ENCODE measurements at regions not wholly inside any gene's neighbourhood (a gene's known extent, or its start where the extent isn't known, plus 50 kb on each side); places are given as distances from the start of the nearest gene placed in this dataset.

DNA sequence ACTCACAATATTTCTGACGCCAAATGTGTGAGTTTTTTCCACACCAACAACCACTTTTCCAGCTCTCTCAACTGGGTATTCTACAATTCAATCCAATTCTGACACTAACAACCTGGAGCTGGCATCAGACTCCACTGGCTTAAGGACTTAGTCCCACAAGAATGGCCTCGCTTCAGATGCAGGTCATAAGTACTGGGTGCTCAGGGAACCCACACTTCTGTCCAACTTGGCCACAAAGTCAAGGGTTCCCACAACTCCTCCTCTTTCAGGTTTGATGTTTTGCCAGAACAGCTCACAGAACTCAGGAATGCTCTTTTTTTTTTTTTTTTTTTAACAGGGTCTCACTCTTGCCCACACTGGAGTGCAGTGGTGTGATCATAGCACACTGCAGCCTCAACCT, 56.1 kb upstream of the TMC5 start:
- H3K9me2 ChIP-seq, result no peaks in the 10 kb centered on the region
- no peaks in the 10 kb centered on the region for H4K20me1 ChIP-seq (ENCODE audit: insufficient read depth)
- no peaks in the 10 kb centered on the region for H3K4me1 ChIP-seq (ENCODE audit: control insufficient read depth in 1 of 2, insufficient read depth in 2 of 2, low read depth in 1 of 2, low read length in 1 of 2)
- DNase-seq, result no peak
- H3K9ac ChIP-seq, result no peak overlapping the region
- H3K27ac ChIP-seq (ENCODE audit: low read depth in 2 of 2, low read length in 1 of 2), result no peak overlapping the region
- H3K4me3 ChIP-seq (ENCODE audit: low read depth in 2 of 2, low read length in 1 of 2), result no peak overlapping the region
- H3K4me2 ChIP-seq, result no peak overlapping the region
- TF ChIP-seq JUND (IDR thresholded peaks at IDR 0.05), result no peak
- no peak for TF ChIP-seq FOSL2 (IDR thresholded peaks at IDR 0.05; ENCODE audit: borderline replicate concordance, low read depth)
- TF ChIP-seq EP300 (IDR thresholded peaks at IDR 0.05; ENCODE audit: borderline replicate concordance in 1 of 2, low read depth in 1 of 2, low read length in 1 of 2), result no peak
- no peak for TF ChIP-seq SIN3A (IDR thresholded peaks at IDR 0.05; ENCODE audit: borderline replicate concordance, low read depth, low read length)
- TF ChIP-seq, protein P1, sequence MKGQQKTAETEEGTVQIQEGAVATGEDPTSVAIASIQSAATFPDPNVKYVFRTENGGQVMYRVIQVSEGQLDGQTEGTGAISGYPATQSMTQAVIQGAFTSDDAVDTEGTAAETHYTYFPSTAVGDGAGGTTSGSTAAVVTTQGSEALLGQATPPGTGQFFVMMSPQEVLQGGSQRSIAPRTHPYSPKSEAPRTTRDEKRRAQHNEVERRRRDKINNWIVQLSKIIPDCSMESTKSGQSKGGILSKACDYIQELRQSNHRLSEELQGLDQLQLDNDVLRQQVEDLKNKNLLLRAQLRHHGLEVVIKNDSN (IDR thresholded peaks at IDR 0.05; ENCODE audit: borderline replicate concordance, low read depth), result no peak
- TF ChIP-seq, protein P2, sequence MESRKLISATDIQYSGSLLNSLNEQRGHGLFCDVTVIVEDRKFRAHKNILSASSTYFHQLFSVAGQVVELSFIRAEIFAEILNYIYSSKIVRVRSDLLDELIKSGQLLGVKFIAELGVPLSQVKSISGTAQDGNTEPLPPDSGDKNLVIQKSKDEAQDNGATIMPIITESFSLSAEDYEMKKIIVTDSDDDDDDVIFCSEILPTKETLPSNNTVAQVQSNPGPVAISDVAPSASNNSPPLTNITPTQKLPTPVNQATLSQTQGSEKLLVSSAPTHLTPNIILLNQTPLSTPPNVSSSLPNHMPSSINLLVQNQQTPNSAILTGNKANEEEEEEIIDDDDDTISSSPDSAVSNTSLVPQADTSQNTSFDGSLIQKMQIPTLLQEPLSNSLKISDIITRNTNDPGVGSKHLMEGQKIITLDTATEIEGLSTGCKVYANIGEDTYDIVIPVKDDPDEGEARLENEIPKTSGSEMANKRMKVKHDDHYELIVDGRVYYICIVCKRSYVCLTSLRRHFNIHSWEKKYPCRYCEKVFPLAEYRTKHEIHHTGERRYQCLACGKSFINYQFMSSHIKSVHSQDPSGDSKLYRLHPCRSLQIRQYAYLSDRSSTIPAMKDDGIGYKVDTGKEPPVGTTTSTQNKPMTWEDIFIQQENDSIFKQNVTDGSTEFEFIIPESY (IDR thresholded peaks at IDR 0.05; ENCODE audit: borderline replicate concordance, low read depth), result no peak
- TF ChIP-seq NRF1 (IDR thresholded peaks at IDR 0.05; ENCODE audit: low read depth, low read length), result no peak
- TF ChIP-seq POLR2AphosphoS5 (IDR thresholded peaks at IDR 0.05; ENCODE audit: low read depth, low read length), result no peak
- no peak for TF ChIP-seq ELF1 (IDR thresholded peaks at IDR 0.05)
- TF ChIP-seq RCOR1 (IDR thresholded peaks at IDR 0.05; ENCODE audit: low read length), result no peak
- TF ChIP-seq NFIC (IDR thresholded peaks at IDR 0.05; ENCODE audit: borderline replicate concordance), result no peak
- TF ChIP-seq GATA2 (CRISPR knock-in tag; IDR thresholded peaks at IDR 0.05), result no peak
- TF ChIP-seq, protein P3, sequence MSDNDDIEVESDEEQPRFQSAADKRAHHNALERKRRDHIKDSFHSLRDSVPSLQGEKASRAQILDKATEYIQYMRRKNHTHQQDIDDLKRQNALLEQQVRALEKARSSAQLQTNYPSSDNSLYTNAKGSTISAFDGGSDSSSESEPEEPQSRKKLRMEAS (IDR thresholded peaks at IDR 0.05; ENCODE audit: low read depth), result no peak
- no peak for TF ChIP-seq FOXJ3 (CRISPR knock-in tag; IDR thresholded peaks at IDR 0.05)
- TF ChIP-seq, protein P4, sequence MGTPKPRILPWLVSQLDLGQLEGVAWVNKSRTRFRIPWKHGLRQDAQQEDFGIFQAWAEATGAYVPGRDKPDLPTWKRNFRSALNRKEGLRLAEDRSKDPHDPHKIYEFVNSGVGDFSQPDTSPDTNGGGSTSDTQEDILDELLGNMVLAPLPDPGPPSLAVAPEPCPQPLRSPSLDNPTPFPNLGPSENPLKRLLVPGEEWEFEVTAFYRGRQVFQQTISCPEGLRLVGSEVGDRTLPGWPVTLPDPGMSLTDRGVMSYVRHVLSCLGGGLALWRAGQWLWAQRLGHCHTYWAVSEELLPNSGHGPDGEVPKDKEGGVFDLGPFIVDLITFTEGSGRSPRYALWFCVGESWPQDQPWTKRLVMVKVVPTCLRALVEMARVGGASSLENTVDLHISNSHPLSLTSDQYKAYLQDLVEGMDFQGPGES (IDR thresholded peaks at IDR 0.05; ENCODE audit: low read depth, low read length), result no peak
- TF ChIP-seq, protein P5, sequence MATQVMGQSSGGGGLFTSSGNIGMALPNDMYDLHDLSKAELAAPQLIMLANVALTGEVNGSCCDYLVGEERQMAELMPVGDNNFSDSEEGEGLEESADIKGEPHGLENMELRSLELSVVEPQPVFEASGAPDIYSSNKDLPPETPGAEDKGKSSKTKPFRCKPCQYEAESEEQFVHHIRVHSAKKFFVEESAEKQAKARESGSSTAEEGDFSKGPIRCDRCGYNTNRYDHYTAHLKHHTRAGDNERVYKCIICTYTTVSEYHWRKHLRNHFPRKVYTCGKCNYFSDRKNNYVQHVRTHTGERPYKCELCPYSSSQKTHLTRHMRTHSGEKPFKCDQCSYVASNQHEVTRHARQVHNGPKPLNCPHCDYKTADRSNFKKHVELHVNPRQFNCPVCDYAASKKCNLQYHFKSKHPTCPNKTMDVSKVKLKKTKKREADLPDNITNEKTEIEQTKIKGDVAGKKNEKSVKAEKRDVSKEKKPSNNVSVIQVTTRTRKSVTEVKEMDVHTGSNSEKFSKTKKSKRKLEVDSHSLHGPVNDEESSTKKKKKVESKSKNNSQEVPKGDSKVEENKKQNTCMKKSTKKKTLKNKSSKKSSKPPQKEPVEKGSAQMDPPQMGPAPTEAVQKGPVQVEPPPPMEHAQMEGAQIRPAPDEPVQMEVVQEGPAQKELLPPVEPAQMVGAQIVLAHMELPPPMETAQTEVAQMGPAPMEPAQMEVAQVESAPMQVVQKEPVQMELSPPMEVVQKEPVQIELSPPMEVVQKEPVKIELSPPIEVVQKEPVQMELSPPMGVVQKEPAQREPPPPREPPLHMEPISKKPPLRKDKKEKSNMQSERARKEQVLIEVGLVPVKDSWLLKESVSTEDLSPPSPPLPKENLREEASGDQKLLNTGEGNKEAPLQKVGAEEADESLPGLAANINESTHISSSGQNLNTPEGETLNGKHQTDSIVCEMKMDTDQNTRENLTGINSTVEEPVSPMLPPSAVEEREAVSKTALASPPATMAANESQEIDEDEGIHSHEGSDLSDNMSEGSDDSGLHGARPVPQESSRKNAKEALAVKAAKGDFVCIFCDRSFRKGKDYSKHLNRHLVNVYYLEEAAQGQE (IDR thresholded peaks at IDR 0.05; ENCODE audit: low read depth, low read length), result no peak
- no peak for TF ChIP-seq EZH2phosphoT487 (IDR thresholded peaks at IDR 0.05; ENCODE audit: borderline replicate concordance, low read depth)
- TF ChIP-seq, protein P6, sequence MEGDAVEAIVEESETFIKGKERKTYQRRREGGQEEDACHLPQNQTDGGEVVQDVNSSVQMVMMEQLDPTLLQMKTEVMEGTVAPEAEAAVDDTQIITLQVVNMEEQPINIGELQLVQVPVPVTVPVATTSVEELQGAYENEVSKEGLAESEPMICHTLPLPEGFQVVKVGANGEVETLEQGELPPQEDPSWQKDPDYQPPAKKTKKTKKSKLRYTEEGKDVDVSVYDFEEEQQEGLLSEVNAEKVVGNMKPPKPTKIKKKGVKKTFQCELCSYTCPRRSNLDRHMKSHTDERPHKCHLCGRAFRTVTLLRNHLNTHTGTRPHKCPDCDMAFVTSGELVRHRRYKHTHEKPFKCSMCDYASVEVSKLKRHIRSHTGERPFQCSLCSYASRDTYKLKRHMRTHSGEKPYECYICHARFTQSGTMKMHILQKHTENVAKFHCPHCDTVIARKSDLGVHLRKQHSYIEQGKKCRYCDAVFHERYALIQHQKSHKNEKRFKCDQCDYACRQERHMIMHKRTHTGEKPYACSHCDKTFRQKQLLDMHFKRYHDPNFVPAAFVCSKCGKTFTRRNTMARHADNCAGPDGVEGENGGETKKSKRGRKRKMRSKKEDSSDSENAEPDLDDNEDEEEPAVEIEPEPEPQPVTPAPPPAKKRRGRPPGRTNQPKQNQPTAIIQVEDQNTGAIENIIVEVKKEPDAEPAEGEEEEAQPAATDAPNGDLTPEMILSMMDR (IDR thresholded peaks at IDR 0.05), result no peak
- H2AFZ ChIP-seq (ENCODE audit: low read depth), result no peak overlapping the region
- WGBS (ENCODE audit: low lambda C conversion rate), result 36% methylated on average over 2 of the region's 2 CpGs
- no peaks in the 10 kb centered on the region for H3K79me2 ChIP-seq (ENCODE audit: insufficient read depth)
- H3K36me3 ChIP-seq (replicated peaks in 1 of 2; ENCODE audit: control insufficient read depth in 1 of 2, insufficient read depth in 2 of 2, low read length in 1 of 2), result no peaks in the 10 kb centered on the region
- CTCF ChIA-PET, result interaction anchor here (0.7 to 3.0 kb wide), 5 partner anchors 8 to 276 kb away, joined by 3 to 6 read pairs (median 5); no protein-coding TSS in a partner anchor
- POLR2A ChIA-PET, result no interaction called here
- no peaks in the 10 kb centered on the region for H3K9me3 ChIP-seq
- no peaks in the 10 kb centered on the region for H3F3A ChIP-seq (replicated peaks; ENCODE audit: insufficient read depth)
- no peaks in the 10 kb centered on the region for H3K27me3 ChIP-seq (ENCODE audit: insufficient read depth)

Measured in SK-N-SH (cell line).